SW 1271 (cell line): ENCODE measurements at regions not wholly inside any gene's neighbourhood (a gene's known extent, or its start where the extent isn't known, plus 50 kb on each side); places are given as distances from the start of the nearest gene placed in this dataset.

Experiments
- DNase-seq, 2 experiments: peaks; one replicate each; lab custom pipeline; 2025; lab: John Stamatoyannopoulos, UW

GRCh38 chr20:6421321-6422248 lies 298.8 kb upstream of the FERMT1 start:
- DNase-seq = no peak

GRCh38 chr20:6420336-6420735 lies 297.5 kb upstream of the FERMT1 start:
- DNase-seq = no peak

GRCh38 chr20:6418732-6419131 lies 295.9 kb upstream of the FERMT1 start:
- DNase-seq = no peak

DNA sequence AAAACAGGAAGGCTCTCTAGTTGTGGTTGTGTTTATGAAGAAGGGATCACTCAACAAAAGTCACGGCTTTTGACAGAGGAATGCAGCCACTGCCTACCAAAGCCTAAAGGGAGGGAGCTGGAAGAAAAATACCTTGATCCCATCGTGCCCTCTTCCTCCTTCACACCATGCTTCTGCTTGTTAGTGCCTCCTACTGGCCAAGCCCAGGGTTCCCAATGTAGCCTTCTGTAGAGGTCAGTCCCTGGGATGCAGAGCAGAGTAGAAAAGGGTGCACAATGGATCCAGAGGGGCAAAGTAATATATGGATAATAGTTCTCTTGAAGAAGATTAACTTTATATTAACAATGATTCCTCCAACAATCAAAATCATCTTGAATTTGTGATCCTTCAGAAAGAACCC lies 293.5 kb upstream of the FERMT1 start:
- DNase-seq = no peak

DNA sequence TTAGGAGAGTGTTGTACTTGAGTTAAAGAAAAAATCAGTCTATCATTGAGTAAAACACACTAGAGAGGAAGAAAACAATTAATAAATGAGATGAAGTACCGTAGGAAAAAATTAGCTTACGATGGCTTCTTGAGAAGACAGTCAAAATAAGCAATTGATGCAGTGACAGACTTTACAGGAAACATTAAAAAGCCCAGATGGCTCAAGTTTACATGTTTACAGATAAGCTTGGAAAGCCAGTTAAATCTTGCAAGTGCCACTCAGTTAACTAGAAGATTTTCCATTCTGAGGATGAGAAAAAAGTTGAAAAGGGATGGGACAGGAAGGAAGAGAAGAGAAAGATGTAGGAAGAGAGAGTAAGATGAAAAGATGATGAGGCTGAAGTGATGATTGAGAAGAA lies 288.8 kb upstream of the FERMT1 start:
- no peak for DNase-seq

GRCh38 chr20:6410721-6411120 lies 287.9 kb upstream of the FERMT1 start:
- DNase-seq = no peak

DNA sequence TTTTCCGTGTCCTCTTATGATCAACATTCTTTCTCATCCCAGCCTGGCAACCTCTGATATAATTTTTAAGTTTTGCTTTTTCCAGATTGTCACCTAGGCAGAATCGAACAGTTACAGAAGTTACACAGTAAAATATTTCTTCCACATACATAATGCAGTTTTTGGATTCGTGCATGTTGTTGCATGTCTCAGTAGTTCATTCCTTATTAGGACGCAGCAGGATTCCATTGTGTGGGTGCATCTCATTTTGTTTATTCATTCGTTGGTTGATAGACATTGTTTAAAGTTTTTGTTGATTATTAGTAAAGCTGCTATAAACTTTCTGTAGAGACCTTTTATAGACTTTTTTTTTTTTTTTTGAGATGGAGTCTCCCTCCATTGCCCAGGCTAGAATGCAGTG lies 284.3 kb upstream of the FERMT1 start:
- DNase-seq = no peak

GRCh38 chr20:6401893-6402557 lies 279.2 kb upstream of the FERMT1 start:
- no peak for DNase-seq

DNA sequence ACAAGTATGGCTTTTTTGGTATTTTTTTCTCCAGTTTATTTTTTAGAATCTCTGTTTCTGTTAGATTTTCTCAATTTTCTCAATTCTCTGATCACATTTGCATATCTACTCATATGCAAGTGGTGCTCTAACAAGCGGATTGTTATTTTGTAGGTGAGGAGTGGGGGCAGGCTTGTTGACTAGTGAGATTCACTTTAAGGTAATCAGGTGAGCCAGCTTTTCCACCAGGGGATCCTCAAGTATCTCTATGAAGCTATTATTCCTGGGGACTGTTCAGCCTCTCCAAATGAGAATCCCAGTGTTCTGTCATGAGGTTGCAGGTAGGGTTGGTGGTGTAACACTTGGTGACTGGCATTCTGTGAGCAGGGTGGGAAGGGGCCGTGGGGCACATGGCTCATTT lies 274.3 kb upstream of the FERMT1 start:
- DNase-seq = no peak

GRCh38 chr20:6395695-6396094 lies 272.9 kb upstream of the FERMT1 start:
- no peak for DNase-seq

DNA sequence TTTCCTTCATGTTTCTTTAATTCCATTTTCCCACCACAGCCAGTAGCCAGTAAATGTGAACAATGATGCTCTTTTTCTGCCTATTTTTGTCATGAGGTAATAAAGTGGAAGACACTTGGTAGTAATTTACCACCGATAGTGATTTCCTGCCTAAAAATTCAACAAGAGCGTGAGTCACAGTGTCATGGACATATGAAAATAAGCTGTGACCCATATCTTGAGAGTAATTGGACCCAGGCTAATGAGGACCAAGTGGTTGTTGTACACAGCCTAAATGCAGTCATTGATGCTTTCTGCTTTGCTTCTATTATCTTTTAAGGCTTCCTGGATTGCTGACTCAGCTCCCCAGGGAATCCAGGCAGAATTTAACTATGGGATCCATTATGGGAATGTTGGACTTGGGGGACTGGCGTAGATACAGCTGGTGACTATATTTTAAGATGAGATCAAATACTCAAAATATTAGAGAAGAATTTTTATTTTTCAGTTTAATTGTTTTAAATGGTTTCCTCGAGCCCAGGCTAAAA lies 265.9 kb upstream of the FERMT1 start:
- DNase-seq = no peak

DNA sequence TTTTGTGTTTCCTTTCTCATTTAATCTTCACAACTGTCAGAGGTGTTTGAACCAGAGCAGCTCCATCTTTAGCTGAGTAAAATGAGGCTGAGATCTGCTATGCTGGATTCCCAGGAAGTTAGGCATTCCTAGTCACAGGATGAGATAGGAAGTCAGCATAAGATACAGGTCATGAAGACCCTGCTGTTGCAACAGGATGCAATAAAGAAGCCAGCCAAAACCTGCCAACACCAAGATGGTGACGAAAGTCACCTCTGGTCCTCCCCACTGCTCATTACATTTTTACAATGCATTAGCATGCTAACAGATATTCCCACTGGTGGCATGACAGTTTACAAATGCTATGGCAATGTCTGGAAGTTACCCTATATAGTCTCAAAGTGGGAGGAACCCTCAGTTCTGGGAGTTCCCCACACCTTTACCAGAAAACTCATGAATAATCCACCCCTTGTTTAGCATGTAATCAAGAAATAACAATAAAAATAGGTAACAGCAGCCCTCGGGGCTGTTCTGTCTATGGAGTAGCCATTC lies 262.2 kb upstream of the FERMT1 start:
- DNase-seq = no peak

GRCh38 chr20:6384380-6384779 lies 261.6 kb upstream of the FERMT1 start:
- DNase-seq = no peak

- no peak for DNase-seq
Observed at GRCh38 chr20:6381887-6382286, 259.1 kb upstream of the FERMT1 start.

DNA sequence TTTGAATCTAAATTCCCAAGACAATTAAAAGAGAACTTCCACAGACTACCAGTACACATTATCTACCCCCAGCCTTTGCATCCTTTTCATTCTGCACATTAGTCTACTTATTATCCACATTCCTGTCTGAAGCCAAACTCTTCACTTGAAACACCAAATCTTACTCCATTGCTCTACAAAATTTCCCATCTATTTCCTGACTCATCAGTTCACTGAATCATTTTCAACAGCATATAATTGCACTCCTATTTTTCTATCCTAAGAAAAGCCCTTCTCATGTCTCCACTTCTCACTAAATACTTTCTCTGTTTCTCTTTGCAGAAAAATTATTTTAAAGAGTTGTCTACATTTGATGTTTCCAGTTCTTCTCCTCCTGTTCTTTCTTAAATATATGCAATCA lies 239.4 kb upstream of the FERMT1 start:
- DNase-seq = no peak

DNA sequence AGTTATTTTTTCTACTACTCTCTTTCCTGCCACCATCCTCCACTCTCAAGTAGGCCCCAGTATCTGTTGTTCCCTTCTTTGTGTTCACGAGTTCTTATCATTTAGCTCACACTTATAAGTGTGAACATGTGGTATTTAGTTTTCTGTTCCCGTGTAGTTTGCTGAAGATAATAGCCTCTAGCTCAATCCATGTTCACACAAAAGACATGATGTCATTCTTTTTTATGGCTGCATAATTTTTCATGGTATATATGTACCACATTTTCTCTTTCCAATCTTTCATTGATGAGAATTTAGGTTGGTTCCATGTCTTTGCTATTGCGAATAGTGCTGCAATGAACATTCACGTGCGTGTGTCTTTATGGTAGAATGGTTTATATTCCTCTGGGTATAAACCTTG lies 237.9 kb upstream of the FERMT1 start:
- no peak for DNase-seq

DNA sequence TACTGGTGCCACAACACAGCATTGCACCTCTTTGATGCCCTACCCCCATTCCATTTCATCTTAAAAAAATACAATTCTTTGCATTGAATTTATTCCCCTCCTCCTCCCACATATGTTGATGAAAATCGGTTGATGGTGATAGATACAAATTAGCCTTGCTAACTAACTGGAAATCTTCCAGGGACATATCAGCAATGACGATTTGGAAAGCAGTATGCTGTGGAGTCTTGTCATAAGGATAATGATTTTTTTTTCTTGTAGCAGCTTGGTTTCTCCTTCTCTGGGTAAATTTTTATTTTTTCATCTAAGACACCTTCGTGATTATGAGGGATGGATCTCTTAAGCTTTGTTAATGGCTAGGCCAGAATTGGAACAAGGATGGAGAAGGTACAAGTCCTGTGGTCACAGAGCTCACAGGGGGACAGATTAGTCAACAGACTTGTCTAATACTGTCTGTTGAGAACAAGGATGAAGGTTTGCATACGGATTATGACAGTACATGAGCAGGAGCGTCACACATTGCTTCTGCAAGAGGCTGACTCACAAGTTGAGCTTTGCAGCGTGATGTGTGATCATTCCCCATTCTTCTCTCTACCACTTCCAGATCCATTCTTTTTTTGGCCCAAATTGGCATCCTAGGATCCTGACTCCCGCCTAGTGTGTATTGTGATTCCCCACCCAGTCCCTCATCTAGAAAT lies 233.1 kb upstream of the FERMT1 start:
- DNase-seq = no peak

- no peak for DNase-seq
Observed at GRCh38 chr20:6348908-6349307, 226.1 kb upstream of the FERMT1 start.

- no peak for DNase-seq
Observed at GRCh38 chr20:6347916-6348315, 225.1 kb upstream of the FERMT1 start.

DNA sequence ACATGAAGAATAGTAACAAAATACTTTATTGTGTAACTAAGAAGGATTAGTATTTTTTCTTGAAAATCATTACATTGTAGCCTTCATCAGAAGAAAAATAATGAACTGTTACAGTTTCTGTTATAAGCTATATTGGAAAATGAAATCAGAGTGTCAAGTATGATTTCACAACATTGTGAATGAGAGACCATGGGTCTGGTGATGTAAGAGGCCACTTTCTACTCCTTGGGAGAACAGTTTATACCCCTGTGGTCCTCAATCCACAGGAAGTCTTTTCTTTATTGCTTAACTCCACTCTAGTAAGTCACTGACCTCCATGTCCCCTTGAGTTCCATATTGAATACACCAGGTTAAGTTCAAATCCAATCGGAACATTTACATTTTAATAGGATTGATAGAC lies 218.7 kb upstream of the FERMT1 start:
- DNase-seq = no peak

DNA sequence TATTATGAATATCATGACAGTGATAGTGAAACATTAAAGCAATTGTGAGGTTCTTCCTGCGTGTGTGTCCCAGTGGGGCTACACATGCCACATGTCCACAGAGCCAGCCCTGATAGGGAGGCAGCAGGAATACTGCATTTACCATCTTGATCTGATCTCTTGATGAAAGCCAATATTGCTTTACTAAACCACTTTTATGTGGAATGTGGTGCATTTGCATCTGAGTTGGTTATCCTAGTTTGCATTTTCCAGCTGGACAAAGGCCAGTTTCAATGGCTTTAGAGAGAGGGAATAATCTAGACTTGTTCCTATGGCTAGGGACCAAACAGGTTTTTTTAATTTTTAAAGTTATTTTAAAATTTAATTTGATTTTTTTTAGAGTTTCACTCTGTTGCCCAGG lies 216.3 kb upstream of the FERMT1 start:
- DNase-seq = no peak

DNA sequence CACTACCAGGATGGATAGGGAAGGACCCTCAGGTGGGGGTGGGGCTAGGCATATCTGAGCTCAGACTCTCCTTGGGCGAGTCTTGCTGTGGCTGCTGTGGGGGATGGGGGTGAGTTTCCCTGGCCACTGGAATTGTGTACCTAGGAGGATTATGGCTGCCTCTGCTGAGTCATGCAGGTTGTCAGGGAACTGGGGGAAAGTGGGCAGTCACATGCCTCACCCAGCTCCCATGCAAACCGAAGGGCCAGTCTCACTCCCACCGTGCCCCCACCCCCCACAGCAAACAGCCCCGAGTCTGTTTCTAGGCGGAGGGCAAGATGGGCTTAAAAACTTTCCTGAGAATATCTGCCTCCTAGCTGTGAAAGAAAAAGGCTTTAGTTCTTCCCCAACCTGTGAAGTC lies 210.3 kb upstream of the FERMT1 start:
- no peak for DNase-seq
